Hepatocyte (in vitro differentiated cells): ENCODE measurements at regions not wholly inside any gene's neighbourhood (a gene's known extent, or its start where the extent isn't known, plus 50 kb on each side); places are given as distances from the start of the nearest gene placed in this dataset.

Experiments used
- EZH2 ChIP-seq: fragments of 200-600 bp; sonication (generic); IDR thresholded peaks from 2 replicates; pipeline ENCODE4 v1.6.1; 2016; ENCODE audit warnings: antibody characterized with exemption, mild to moderate bottlenecking, borderline replicate concordance
- EZH2phosphoT487 ChIP-seq: fragments of 200-600 bp; sonication (generic); IDR thresholded peaks from one replicate; pipeline ENCODE4 v1.6.1; 2018; ENCODE audit warnings: antibody characterized with exemption, mild to moderate bottlenecking, low read depth, moderate library complexity; ENCODE audit not compliant: unreplicated experiment, severe bottlenecking
- TF ChIP-seq, protein P1 (sequence below): fragments of 200-600 bp; sonication (generic); IDR thresholded peaks from 2 replicates; pipeline ENCODE4 v1.5.1; 2016; ENCODE audit warnings: antibody characterized with exemption, mild to moderate bottlenecking; ENCODE audit not compliant: poor library complexity

DNA sequence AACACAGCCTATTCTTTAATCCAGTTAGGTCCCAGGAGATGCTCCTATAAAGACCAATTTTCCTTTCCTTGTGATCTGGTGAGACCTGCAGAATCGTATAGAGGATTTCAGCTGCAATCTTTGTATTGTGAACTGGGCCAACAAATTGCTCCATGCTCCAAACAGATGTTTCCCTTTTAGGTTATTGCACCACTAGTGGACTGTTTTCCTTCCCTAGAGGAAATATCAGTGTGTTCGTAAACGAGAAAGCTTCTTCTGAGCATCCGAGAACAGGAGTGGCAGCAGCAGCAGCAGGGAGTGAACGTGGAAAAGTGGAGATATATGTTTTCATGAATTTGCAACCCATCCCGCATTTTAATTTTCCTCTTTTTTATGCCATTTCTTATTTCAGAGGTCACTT lies 344.1 kb upstream of the PDE3A start:
- TF ChIP-seq, protein P1, sequence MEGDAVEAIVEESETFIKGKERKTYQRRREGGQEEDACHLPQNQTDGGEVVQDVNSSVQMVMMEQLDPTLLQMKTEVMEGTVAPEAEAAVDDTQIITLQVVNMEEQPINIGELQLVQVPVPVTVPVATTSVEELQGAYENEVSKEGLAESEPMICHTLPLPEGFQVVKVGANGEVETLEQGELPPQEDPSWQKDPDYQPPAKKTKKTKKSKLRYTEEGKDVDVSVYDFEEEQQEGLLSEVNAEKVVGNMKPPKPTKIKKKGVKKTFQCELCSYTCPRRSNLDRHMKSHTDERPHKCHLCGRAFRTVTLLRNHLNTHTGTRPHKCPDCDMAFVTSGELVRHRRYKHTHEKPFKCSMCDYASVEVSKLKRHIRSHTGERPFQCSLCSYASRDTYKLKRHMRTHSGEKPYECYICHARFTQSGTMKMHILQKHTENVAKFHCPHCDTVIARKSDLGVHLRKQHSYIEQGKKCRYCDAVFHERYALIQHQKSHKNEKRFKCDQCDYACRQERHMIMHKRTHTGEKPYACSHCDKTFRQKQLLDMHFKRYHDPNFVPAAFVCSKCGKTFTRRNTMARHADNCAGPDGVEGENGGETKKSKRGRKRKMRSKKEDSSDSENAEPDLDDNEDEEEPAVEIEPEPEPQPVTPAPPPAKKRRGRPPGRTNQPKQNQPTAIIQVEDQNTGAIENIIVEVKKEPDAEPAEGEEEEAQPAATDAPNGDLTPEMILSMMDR = no peak
- TF ChIP-seq EZH2 (no peak), EZH2phosphoT487 (no peak)
